Brain microvascular endothelial cell (primary cell): ENCODE measurements at regions not wholly inside any gene's neighbourhood (a gene's known extent, or its start where the extent isn't known, plus 50 kb on each side); places are given as distances from the start of the nearest gene placed in this dataset.

Experiments used
- DNase-seq: peaks from one replicate; pipeline ENCODE4 v3.0.0-alpha.2; 2020
- H3K27ac ChIP-seq: fragments of 250-450 bp; sonication (Bioruptor Pico); 2 replicates; pipeline ENCODE4 v1.5.1; 2020; ENCODE audit warnings: mild to moderate bottlenecking, moderate library complexity
- H3K27me3 ChIP-seq: fragments of 250-450 bp; sonication (Bioruptor Pico); replicated peaks from 2 replicates; pipeline ENCODE4 v1.5.1; 2020; ENCODE audit warnings: mild to moderate bottlenecking
- H3K36me3 ChIP-seq: fragments of 250-450 bp; sonication (Bioruptor Pico); replicated peaks from 2 replicates; pipeline ENCODE4 v1.5.1; 2020; ENCODE audit warnings: mild to moderate bottlenecking
- H3K4me3 ChIP-seq: 2 replicates; pipeline ENCODE4 v1.5.1; 2011; ENCODE audit warnings: low read depth, mild to moderate bottlenecking, control low read depth, low read length, moderate library complexity
- in situ Hi-C: cut with HindIII; loops from 2 replicates; pipeline ENCODE4 v1.10.0; 2017; ENCODE audit warnings: low sequenced_read_pairs, low pct_ligation_motif_present
- TF ChIP-seq, protein P1 (sequence below): IDR thresholded peaks from 2 replicates; pipeline ENCODE4 v1.5.1; 2011; ENCODE audit warnings: low read depth, mild to moderate bottlenecking, moderate library complexity, low read length, control low read depth, inconsistent platforms; ENCODE audit errors: missing control alignments

DNA sequence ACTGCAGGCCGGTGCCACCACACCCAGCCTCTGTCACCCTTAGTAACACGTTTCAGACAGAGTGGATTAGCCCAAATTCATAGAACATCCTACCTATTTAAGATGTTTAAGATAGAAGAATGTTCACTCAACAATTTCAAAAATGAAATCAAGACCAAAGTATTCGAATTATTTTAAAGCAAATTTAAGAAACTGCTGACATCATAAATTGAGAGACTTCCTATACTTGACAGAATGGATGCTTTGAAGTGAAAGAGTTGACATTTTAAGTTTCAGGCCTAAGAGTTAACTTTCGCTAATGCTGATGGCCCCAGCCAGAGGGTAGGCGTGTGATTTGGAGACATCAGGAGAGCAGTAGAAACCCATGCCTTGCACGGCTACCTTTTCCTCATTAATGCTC lies 271.9 kb downstream of the SS18 start:
- H3K4me3 ChIP-seq: no peak overlapping the region
- H3K27me3 ChIP-seq: no peaks in the 10 kb centered on the region
- in situ Hi-C loops: no loop called here
- H3K36me3 ChIP-seq: no peaks in the 10 kb centered on the region
- DNase-seq: no peak
- no peak overlapping the region for H3K27ac ChIP-seq
- TF ChIP-seq, protein P1, sequence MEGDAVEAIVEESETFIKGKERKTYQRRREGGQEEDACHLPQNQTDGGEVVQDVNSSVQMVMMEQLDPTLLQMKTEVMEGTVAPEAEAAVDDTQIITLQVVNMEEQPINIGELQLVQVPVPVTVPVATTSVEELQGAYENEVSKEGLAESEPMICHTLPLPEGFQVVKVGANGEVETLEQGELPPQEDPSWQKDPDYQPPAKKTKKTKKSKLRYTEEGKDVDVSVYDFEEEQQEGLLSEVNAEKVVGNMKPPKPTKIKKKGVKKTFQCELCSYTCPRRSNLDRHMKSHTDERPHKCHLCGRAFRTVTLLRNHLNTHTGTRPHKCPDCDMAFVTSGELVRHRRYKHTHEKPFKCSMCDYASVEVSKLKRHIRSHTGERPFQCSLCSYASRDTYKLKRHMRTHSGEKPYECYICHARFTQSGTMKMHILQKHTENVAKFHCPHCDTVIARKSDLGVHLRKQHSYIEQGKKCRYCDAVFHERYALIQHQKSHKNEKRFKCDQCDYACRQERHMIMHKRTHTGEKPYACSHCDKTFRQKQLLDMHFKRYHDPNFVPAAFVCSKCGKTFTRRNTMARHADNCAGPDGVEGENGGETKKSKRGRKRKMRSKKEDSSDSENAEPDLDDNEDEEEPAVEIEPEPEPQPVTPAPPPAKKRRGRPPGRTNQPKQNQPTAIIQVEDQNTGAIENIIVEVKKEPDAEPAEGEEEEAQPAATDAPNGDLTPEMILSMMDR: no peak

DNA sequence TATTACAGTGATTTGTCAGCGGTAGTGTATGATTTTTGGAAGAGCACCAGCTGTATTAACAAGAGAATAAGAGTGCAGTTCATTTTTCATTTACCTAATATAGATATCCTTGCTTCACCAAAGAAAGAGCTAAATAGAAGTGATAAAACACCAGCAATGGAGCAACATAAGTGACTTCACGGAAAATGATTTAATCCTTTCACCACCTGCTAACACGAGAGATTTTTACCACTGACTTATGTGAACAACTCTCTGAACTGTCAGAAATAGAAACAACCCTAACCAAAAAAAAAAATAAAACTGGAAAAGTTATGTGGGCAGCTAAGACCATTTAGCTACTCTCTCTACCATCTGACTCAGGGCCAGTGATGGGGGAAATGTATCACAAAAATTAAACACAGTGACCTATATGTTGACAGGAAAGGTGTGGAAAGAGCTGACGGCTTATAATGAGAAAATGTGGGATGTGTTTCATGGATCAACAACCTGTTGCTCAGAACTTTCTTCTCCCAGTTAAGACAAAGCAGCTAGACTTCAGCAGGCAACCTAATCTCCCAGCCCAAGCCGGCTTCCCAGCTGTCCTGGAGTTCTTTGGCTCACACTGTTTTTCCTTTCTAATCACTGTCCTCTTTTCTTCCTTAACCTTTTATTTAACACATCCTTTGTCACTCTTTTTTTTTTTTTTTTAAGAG lies 272.7 kb downstream of the SS18 start:
- H3K27me3 ChIP-seq: no peaks in the 10 kb centered on the region
- no peak for DNase-seq
- no peak overlapping the region for H3K4me3 ChIP-seq
- TF ChIP-seq, protein P1: no peak
- no peaks in the 10 kb centered on the region for H3K36me3 ChIP-seq
- H3K27ac ChIP-seq: no peak overlapping the region
- in situ Hi-C loops: no loop called here

DNA sequence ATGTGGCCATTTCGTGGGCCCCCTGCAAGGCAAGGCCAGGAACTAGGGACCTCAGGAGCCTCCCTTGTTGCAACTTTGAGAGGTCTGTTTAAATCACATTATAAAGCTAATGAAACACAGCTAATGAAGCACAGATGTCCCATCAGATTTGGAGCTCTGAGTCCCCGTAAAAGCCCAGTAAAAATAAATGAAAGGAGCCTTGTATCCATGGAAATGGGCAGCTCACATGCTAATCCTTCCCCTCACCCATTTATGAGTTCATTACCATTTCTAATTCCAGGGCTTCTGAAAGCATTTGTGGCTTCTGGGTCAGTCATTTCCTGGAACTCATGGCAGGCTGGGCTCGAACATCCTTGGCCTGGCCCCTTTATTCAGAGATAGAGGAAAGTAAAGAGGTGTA lies 274.8 kb downstream of the SS18 start:
- Histone ChIP-seq H3K27ac (no peak overlapping the region), H3K36me3 (no peaks in the 10 kb centered on the region), H3K4me3 (no peak overlapping the region), H3K27me3 (no peaks in the 10 kb centered on the region)
- no peak for DNase-seq
- TF ChIP-seq, protein P1: no peak
- in situ Hi-C loops: no loop called here

DNA sequence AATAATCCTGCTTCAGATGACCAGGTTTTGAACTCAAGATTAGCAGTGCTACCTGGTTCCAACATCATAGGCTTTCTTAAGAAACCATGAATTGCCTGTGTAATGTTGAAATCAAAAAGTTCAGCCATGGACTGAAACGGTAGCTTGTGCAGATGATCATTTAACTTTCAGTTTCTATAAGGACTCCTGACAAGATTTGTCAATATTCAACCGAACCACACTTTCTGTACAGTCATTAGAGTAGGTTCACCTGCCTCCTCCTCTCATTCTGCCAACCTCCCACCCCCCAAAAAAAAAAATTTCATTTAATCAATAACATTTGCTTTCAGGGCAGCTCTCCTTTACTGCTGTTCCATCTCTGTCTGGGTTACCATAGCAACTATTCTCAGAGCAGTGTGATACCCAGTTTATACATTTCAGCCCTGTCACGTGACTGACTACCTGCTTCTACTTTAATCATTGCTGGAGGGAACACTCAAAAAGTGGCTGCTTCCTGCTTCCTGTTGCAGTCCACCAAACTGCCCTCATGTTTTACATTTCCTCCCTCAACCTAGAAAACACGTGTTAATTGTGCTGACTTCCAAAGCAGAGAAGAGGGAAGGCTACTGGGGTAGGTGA lies 275.5 kb downstream of the SS18 start:
- H3K4me3 ChIP-seq: no peak overlapping the region
- no peaks in the 10 kb centered on the region for H3K27me3 ChIP-seq
- H3K36me3 ChIP-seq: no peaks in the 10 kb centered on the region
- TF ChIP-seq, protein P1: no peak
- DNase-seq: no peak
- in situ Hi-C loops: no loop called here
- H3K27ac ChIP-seq: no peak overlapping the region

DNA sequence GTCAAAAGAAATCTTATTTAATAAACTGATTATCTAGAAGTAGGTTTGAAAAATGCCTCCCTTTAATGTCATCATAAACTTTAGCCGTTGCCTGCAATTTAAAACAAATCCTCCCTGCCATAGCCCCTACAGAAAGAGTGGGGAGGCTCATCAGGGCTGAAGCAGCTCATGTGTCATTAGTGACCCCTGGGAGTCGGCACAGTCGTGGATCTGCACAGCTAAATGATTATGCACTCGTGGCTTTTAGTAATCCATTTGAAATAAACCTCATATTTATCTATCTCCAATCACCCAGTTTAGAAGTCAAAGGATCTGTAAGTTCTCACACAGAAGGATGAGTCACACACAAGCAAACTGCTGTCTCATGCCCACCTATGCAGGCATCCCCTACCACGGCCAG lies 277.3 kb downstream of the SS18 start:
- Histone ChIP-seq H3K27ac (no peak overlapping the region), H3K27me3 (no peaks in the 10 kb centered on the region), H3K36me3 (no peaks in the 10 kb centered on the region), H3K4me3 (no peak overlapping the region)
- TF ChIP-seq, protein P1: no peak
- in situ Hi-C loops: no loop called here
- no peak for DNase-seq
